D721Med (cell line): ENCODE measurements at regions not wholly inside any gene's neighbourhood (a gene's known extent, or its start where the extent isn't known, plus 50 kb on each side); places are given as distances from the start of the nearest gene placed in this dataset.

Source experiments
- DNase-seq: peaks from one replicate; pipeline ENCODE4 v3.0.0; 2011; ENCODE audit warnings: low spot score; ENCODE audit not compliant: insufficient read length
- FAIRE-seq: peaks from 2 replicates; lab custom pipeline; 2011; peaks lifted over from hg19 to GRCh38; lab: Jason Lieb, UNC
- TF ChIP-seq, protein P1 (sequence below): IDR thresholded peaks from 2 replicates; pipeline ENCODE4 v1.5.1; 2012; ENCODE audit warnings: mild to moderate bottlenecking, control low read depth; ENCODE audit not compliant: insufficient read depth; ENCODE audit errors: missing control alignments

DNA sequence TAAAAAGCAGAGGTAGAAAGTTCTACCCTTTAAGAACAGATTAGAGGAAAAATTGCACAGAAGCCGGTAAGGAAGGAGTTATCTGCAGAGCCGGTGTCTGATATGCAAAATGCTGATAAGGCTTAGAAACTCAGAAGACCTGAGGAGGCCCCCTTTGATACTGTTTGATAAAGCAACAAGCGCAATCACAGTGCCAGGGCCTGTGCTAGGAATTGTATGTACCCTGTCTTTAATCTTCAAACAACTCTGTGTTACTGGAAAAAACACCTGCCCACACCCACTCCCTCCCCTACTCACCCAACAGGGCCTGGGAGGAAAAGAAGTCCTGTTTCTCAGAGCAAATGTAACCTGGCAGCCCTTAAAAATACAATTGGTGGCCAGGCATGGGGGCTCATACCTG lies 112.7 kb upstream of the FUT8 start:
- DNase-seq: no peak
- TF ChIP-seq, protein P1, sequence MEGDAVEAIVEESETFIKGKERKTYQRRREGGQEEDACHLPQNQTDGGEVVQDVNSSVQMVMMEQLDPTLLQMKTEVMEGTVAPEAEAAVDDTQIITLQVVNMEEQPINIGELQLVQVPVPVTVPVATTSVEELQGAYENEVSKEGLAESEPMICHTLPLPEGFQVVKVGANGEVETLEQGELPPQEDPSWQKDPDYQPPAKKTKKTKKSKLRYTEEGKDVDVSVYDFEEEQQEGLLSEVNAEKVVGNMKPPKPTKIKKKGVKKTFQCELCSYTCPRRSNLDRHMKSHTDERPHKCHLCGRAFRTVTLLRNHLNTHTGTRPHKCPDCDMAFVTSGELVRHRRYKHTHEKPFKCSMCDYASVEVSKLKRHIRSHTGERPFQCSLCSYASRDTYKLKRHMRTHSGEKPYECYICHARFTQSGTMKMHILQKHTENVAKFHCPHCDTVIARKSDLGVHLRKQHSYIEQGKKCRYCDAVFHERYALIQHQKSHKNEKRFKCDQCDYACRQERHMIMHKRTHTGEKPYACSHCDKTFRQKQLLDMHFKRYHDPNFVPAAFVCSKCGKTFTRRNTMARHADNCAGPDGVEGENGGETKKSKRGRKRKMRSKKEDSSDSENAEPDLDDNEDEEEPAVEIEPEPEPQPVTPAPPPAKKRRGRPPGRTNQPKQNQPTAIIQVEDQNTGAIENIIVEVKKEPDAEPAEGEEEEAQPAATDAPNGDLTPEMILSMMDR: no peak
- no peak for FAIRE-seq

DNA sequence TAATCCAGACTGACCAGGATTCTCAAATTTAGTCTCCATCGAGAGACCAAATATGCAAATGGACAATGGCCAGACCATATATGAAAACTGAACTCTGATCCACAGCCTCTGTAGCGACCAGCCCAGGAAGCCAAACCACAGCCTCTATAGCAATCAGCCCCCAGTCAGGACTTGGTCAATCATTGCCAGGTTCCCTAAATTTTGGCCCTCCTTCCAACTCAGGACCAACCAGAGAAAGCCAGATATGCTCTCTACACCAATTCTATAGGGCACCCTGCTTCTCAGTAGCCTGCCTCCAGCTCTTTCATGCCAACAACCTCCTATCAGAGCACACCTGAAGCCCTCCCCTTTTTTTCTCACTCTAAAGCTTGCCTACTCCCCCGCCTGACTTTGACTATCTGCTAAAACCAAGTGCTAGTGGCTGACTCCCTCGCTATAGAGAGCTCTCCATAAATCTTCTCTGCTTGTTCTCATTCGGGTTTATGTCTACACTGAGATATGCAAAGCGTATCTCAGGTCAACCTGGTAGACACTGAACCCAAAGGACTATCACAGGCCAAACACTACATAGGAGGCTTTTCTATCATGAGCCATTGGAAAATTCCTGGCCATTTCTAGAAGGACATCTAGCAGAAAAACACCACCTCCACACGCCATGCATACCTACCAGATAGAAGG lies 110.5 kb upstream of the FUT8 start:
- FAIRE-seq (no peak), DNase-seq (no peak)
- TF ChIP-seq, protein P1: no peak

DNA sequence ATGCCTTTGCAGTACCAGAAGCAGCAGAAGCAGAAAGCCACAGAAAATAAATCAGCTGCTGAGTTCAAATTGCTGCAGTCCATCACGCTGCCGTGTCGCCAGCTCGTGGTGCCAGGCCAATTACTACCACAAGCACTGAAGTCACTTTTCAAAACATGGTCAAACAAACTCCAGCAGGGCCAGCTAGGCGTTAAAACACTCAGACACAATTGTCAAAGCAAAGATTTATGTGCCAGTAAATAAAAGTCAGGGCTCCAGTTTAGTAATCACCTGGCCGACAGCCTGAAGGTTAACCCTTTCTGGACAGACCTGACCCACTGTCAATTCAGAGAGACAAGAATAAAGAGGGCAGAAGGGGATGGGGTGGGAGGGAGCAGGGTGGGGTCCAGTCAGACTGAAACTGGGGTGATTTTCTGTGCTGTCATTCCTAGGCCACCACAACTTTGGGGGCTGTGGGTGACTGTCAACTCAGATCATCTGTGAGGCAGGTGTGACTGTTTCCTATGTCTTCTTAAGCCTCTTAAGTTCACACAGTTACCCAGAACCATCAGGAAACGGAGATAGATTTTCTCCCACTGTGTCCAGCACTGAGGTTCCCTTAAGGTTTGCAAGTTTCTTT lies 109.8 kb upstream of the FUT8 start:
- no peak for FAIRE-seq
- TF ChIP-seq, protein P1: no peak
- no peak for DNase-seq

DNA sequence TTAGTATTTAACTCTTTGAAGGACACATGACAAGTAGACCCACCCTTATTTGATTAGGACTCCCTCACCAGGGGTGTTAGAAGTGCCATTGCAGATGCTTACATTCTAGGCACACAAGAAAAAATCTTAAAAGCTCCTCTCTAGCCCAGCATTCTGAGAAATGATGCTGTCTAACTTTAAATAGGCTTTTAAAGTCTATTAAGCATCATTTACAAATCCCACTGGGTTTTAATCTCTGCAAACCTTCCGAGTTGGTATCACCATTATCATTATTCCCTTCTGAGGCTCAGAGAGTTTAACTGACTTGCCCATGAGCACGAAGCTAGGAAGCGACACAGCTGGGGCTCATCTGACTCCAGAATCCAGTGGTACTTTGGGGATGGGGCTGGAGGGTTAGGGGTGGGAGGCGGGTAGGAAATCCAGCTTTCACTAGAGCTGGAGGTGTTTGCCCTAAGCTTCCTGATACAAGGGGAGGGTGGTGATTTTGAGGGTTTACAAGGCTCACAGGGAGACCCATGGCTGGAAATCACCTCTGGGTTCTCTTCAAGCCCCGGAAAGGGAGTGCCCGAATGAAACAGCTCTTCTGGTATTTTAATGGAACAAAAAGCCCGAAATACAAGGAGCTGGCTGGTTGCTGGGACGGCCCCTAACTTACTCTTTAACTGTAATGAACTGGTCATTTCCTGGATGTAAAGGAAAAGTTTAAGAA lies 109.2 kb upstream of the FUT8 start:
- FAIRE-seq (no peak), DNase-seq (no peak)
- TF ChIP-seq, protein P1: no peak

DNA sequence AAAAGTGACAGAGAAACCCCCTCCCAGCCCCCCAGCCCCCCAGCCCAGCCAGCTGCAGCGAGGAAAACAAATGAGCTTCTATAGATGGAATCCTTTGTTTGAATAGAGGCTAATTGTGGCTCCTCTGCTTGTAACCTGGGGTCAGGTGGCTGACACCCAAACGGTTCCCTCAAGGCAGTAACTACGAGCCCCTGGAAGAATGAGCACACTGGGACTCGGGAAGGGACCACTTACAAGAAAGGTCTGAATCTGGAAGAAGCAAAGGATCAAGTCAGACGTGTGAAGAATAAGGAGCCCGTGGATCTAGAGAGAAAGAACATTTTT lies 108.7 kb upstream of the FUT8 start:
- DNase-seq: no peak
- TF ChIP-seq, protein P1: no peak
- no peak for FAIRE-seq

DNA sequence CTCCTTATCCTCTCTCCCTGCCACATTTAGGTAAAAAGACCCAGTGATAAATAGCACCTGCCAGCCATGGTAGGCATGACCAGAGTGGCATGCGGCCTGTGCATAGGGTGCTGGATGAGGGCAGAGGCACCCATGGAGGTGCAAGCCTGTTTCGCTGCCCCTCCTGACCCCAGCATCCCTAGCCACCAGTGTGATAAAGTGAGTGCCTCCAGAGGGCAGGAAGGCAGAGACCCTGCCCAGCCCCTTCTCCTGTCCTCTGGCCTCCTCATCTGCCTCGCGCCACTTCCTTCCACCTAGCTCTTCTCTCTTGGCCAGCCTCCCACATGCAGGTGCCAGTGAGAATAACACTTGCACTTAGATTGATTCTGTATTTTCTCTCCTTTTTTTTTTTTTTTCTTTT lies 108.3 kb upstream of the FUT8 start:
- DNase-seq (no peak), FAIRE-seq (no peak)
- TF ChIP-seq, protein P1: no peak

DNA sequence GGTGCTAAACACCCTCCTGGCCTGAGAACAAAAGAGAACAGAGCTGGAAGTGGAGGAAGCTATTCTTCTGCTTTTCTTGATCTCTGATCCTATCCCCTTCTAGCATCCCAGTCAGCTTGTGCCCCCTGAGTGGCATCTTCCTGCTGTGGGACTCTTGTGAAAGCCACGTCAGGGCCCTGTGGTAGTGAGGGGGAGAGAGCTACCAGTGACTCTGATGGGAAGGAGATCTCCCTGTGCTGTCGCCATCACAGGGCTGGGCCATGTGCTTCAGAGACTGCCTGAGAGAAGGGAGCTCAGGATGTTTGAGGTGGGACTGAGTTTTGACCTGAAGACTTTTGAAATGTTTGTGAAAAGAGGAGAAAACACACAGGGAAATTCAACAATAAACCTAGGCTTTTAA lies 107.6 kb upstream of the FUT8 start:
- DNase-seq (no peak), FAIRE-seq (no peak)
- TF ChIP-seq, protein P1: no peak
